ENCODE measurements at regions not wholly inside any gene's neighbourhood (a gene's known extent, or its start where the extent isn't known, plus 50 kb on each side); places are given as distances from the start of the nearest gene placed in this dataset.

- H3K9ac ChIP-seq (ENCODE audit: low read length), result no peak overlapping the region
- H3K79me2 ChIP-seq (ENCODE audit: insufficient read depth, low read length), result no peaks in the 10 kb centered on the region
- H3F3A ChIP-seq (ENCODE audit: insufficient read depth), result no peaks in the 10 kb centered on the region
- H3K9me3 ChIP-seq (ENCODE audit: insufficient read depth, low read length), result no peaks in the 10 kb centered on the region; the same call in 1 of the 2 replicates
- H3K36me3 ChIP-seq (ENCODE audit: low read length), result no peaks in the 10 kb centered on the region
- no peak overlapping the region for H3K27ac ChIP-seq (ENCODE audit: low read depth, low read length)
- H3K27me3 ChIP-seq (ENCODE audit: low read length), result no peaks in the 10 kb centered on the region
- H3K9me2 ChIP-seq (replicated peaks; ENCODE audit: insufficient read depth, low read length), result no peaks in the 10 kb centered on the region
- TF ChIP-seq CTCF (IDR thresholded peaks at IDR 0.05; ENCODE audit: insufficient read depth, low read length, poor library complexity, severe bottlenecking), result no peak
- TF ChIP-seq EZH2phosphoT487 (conservative IDR thresholded peaks at IDR 0.05; ENCODE audit: low read length), result no peak
- no peaks in the 10 kb centered on the region for H4K20me1 ChIP-seq (ENCODE audit: low read depth, low read length)
- no peak overlapping the region for H3K4me2 ChIP-seq (ENCODE audit: low read depth, low read length, poor library complexity, severe bottlenecking)
- no peak overlapping the region for H2AFZ ChIP-seq (ENCODE audit: low read depth, low read length, severe bottlenecking)
- no peak overlapping the region for H3K4me3 ChIP-seq (ENCODE audit: insufficient read depth, low read length, poor library complexity, severe bottlenecking)
Observed at GRCh38 chr13:50726164-50726563, 117.3 kb downstream of the DLEU7 start.

- no peaks in the 10 kb centered on the region for H4K20me1 ChIP-seq (ENCODE audit: low read depth, low read length)
- no peak for TF ChIP-seq CTCF (IDR thresholded peaks at IDR 0.05; ENCODE audit: insufficient read depth, low read length, poor library complexity, severe bottlenecking)
- TF ChIP-seq EZH2phosphoT487 (conservative IDR thresholded peaks at IDR 0.05; ENCODE audit: low read length), result no peak
- H3K9me3 ChIP-seq (ENCODE audit: insufficient read depth, low read length), result no peaks in the 10 kb centered on the region; the same call in 1 of the 2 replicates
- H3K4me3 ChIP-seq (ENCODE audit: insufficient read depth, low read length, poor library complexity, severe bottlenecking), result no peak overlapping the region
- H3K36me3 ChIP-seq (ENCODE audit: low read length), result no peaks in the 10 kb centered on the region
- no peak overlapping the region for H3K9ac ChIP-seq (ENCODE audit: low read length)
- no peaks in the 10 kb centered on the region for H3F3A ChIP-seq (ENCODE audit: insufficient read depth)
- no peaks in the 10 kb centered on the region for H3K79me2 ChIP-seq (ENCODE audit: insufficient read depth, low read length)
- no peak overlapping the region for H3K27ac ChIP-seq (ENCODE audit: low read depth, low read length)
- H3K4me2 ChIP-seq (ENCODE audit: low read depth, low read length, poor library complexity, severe bottlenecking), result no peak overlapping the region
- no peak overlapping the region for H2AFZ ChIP-seq (ENCODE audit: low read depth, low read length, severe bottlenecking)
- no peaks in the 10 kb centered on the region for H3K27me3 ChIP-seq (ENCODE audit: low read length)
- no peaks in the 10 kb centered on the region for H3K9me2 ChIP-seq (replicated peaks; ENCODE audit: insufficient read depth, low read length)
Observed at GRCh38 chr13:50729177-50729576, 114.3 kb downstream of the DLEU7 start.

GRCh38 chr13:50730496-50731351 lies 112.8 kb downstream of the DLEU7 start:
- Histone ChIP-seq H3K9ac (ENCODE audit: low read length) (no peak overlapping the region), H4K20me1 (ENCODE audit: low read depth, low read length) (no peaks in the 10 kb centered on the region), H3K4me2 (ENCODE audit: low read depth, low read length, poor library complexity, severe bottlenecking) (no peak overlapping the region), H3K36me3 (ENCODE audit: low read length) (no peaks in the 10 kb centered on the region), H3K4me3 (ENCODE audit: insufficient read depth, low read length, poor library complexity, severe bottlenecking) (no peak overlapping the region), H3K79me2 (ENCODE audit: insufficient read depth, low read length) (no peaks in the 10 kb centered on the region), H2AFZ (ENCODE audit: low read depth, low read length, severe bottlenecking) (no peak overlapping the region), H3F3A (ENCODE audit: insufficient read depth) (no peaks in the 10 kb centered on the region), H3K9me3 (ENCODE audit: insufficient read depth, low read length) (no peaks in the 10 kb centered on the region; the same call in 1 of the 2 replicates), H3K27me3 (ENCODE audit: low read length) (no peaks in the 10 kb centered on the region), H3K27ac (ENCODE audit: low read depth, low read length) (no peak overlapping the region), H3K9me2 (replicated peaks; ENCODE audit: insufficient read depth, low read length) (no peaks in the 10 kb centered on the region)
- no peak for TF ChIP-seq EZH2phosphoT487 (conservative IDR thresholded peaks at IDR 0.05; ENCODE audit: low read length)
- no peak for TF ChIP-seq CTCF (IDR thresholded peaks at IDR 0.05; ENCODE audit: insufficient read depth, low read length, poor library complexity, severe bottlenecking)

Measured in SU-DHL-6 (cell line).